HuH-7 (cell line): ENCODE measurements at regions not wholly inside any gene's neighbourhood (a gene's known extent, or its start where the extent isn't known, plus 50 kb on each side); places are given as distances from the start of the nearest gene placed in this dataset.

ENCODE experiments used
- DNase-seq: peaks from one replicate; pipeline ENCODE4 v3.0.0; 2011; ENCODE audit warnings: low spot score

DNA sequence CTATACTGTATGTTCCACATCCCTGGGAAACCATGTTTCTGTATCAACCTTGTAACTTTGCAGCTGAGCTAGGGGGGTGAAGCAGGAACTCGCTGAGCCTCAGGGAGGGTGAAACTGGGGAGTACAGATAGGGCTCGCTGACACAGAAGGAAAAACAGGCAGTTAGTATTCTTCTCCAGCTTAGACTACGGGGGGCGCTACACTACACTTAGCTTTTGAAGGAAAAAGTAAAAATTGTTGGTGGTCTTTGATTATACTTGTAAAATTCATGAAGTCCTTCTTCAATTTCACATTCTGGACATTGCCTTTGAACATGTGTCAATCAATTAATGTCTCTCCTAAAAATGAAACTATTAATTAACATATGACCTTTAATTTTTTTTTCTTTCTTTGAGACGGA is 73.5 kb upstream of the RGMA start:
- DNase-seq, result no peak

DNA sequence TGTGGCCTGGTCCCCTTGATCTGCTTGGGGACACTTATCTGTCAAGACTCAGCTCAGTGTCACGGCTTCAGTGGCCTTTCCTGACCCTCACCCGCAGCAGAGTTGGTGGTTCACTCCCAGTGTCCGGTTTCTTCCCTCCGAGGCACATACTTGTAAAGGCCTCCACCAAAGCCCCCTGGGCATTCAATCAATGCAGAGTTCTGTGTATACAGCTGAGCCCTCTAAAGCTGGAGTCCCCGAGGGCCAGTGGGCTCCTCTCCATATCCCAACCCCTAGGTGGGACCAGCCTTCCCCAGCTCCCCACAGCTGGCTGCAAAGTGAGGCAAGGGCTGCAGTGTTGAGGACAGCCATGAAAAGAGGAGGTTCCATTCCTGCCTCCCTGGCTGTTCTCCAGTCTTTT is 70.9 kb upstream of the RGMA start:
- DNase-seq, result no peak

DNA sequence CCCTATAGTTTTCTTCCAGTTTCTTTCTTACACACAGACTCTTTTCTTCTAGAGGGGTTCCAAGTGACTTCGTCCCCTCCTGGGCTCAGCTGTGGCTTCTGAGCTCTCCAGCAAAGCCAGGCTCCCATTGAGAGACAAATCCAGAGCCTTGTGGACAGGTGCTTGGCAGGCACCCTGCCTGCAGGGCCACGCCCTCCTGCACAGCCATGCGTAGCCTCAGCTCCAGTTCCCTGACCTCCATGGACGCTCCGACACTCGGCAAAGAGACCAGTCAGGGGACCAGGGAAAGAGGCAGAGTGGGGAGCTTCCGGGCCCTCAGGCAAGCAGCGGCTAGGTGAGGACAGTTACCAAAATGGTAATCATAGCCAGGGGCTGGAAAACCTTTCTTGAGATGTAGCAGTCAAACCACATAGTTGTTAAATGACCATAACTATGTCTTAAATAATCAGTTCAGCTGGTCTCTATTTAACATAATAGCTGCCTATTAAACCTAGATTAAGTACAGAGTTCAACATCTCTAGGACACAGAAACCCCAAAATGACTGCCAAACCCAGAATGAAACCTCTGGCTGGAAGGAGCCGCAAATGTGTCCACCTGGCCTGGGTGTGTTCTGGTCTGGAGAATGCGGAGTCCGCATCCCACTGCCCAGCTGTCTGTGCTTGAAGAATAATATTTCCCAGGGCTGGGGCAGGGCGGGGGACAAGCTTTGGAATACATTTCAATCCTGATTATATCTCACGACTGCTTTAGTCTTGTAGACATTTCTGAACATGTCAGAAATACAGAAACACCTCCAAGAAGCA is 69.3 kb upstream of the RGMA start:
- no peak for DNase-seq

DNA sequence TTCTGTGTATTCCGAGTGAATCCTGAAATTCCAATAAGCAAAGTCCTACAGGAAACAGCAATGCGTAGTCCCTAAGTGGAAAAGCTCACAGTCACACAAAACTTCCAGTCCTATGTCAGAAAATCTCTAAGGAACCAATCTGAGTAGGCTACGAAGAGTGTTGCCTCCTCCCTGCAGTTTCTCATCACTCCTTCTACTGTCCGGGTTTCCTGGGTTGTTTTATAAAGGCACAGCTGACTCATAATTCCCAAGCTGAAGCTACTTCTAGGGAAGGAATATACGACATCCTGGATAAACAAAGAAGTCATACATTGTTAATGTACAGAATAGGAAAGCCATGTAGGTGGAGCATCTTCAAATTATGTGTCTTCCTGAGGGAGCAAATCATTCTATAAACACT is 65.7 kb upstream of the RGMA start:
- no peak for DNase-seq

DNA sequence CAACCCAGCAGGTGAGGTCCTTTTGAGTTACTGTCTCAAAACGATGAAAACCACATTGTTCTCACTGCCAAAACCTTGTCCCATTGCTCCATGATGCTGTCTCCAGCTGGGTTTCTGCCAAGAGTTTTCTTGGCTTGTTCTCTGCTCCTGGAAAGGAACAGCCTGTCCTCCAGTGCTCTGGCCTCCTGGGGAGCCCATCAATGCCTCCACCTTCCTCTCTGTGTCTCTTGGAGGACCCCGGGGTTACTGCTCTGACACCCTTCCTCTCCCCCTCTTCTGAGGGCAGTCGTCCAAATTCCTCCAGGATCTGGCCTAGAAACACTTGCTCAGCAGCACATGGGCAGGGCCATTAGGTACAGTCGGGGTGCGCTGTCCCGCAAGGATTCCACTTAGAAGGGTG is 63.9 kb upstream of the RGMA start:
- DNase-seq, result no peak

DNA sequence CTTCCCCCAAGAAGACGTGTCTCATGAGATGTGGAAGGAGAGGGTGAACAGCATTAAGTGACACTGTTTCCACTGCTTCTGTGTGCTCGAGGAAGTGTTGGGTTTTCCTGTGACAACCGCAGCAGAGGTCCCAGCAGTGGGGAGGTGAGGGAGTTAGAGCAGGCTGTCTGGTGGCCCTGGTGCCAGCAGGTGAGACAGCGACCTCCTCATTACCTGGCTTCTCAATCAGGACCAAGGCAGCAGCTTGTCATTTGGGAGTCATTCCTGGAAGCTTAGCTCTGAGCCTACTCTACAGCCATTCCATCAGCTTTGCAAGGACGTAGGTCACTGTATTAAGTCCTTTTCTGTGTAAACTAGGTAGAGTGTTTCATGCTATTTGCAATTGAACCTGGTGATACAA is 63.3 kb upstream of the RGMA start:
- DNase-seq, result no peak

DNA sequence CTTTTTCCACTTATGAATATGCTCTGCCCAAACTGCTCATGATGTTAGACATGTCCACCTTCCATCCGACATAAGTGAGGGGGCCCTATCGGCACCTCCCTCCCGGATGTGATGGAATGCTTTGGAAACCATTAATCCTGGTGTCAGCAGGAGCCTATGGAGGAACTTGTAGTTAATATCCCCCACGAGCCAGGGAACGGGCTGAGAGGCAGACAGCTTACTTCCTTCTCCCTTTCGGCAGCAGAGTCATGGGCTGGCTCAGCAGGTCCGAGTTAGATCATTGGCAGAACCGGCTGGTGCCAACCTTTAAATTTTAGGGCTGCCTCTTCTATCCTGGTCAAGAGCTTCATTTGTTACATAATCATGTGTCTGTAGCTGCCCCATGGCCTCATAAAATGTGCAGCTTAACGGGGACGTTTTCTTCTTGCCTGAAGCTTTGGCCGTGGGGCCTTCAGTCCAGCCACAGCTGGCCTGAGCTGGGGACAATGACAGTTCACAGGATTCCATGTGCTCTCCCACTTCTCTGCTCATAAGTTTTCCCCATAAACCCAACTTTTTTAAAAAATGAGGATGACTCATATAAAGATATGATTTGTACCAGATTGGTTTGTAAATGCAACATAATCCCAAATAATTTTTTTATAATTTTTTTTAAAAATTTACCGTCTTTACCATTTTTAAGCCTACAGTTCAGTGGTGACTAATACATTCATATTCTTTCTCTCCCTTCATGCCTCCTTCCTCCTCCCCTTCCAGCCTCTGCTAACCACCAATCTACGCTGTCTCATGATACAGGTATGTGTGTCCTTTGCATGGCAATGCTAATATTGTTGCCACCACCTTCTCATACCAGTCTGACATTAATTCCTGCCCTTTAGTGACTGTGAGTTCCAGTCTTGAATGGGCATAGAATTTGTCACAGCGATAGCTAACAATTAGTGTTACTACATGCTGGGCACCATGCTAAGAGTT is 62.2 kb upstream of the RGMA start:
- DNase-seq, result no peak

DNA sequence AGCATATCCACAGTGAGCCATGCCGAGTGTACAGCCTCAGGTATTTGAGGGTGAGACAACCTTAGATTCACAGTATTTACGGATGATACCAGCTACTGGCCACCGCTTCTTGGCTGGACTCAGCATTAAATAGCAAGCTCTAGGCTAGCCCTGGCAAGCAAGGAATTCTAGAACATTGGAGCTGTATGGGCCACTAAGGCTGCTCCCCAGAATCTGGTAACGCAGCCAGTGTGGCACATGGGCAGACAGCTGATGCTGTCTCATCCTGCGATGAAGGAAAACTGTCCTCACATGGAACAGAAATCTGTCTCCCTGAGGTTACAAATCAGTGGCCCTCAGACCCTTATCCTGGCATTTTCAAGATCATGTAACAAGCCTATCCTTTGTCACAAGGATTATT is 57.6 kb upstream of the RGMA start:
- DNase-seq, result no peak

DNA sequence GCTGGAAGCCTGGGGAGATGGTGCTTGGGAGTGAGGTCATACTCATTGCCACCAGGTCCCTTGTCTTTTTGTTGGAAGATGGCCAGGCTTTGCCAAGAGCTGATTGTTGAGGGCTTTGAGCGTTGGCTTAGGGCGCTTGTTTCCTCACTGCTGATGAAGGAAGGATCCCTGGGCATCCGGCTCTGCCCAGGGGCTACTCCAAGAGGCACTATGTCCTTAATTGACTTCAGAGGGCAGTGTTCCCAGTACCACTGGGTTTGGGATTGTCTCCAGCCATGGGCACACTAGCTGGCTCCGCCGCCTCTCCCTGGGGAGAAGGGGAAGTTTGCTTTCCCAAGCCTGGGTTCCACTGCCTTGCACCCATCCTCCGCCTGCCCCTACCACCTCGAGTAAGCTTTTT is 57.2 kb upstream of the RGMA start:
- DNase-seq, result no peak

DNA sequence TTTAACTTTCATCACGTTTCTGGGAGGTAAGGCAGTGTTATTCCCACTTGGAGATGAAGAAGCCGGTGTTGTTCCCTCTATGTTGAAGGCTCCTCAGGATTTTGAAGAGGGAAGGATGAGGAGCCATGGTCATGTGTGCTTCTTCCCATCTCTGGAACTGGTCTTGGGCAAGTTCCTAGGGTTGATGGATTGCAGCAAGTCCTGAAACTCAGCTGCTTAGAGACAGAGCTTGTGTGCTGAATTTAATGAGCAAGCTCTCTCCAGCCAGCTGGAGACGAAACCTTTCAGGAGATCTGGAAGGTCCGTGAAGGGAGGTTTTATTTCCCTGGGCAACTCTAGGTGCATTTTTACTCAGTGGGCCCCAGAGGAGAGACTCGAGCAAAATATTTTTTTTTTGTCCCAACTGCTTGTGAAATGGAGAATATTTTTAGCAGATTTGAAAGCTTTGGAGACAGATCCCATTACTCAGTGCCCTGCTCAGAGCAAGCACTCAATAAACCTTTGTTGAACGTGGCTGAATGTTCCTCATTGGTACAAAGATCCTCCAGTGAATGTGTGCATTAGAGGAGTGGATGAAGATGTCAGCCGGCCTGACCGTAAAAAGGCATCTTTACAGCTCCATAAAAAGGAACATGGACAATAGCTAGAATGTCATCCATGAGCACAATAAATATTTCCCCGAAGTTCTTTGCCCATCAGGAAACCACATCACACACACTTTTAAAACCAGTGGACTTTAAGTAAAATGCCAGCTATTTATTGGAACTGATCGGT is 55.6 kb upstream of the RGMA start:
- no peak for DNase-seq

DNA sequence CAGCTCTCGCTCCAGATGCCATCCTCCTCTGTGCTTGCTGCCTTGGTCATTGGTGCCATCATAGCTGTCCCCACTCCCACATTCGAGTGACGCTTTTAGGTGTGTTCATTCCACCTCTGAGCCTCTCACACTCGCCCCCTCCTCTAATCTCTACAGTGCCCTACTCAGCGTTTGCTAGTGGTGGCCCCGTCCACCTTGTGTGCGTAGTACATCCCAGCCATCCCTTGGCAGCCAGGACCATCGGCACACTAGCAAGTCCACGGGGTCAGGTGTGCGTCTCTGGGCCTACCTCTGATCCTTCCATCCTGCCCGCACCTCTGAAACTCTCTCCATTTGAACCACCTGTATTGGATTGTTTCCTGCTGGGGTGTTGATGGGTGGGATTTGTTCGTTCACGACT is 54.2 kb upstream of the RGMA start:
- no peak for DNase-seq

DNA sequence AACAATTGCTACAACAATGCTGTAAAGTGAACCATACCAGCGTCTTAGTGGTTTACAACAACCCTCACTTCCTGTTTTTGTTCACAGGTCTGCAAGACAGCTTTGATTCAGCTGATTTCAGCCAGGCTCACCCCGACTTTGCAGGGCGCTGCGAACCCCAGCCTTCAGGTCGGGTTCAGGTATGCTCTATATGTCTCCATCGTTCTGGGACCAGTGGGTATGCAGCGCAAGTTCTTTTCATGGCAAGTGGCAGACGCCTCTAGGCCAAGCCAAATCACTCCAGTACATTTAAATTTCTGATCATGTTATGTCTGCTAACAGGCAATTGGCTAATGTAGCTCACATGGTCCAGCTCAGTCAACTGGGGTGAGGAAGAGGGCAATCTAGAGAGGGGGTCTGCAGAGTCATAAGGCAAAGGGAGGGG is 52.4 kb upstream of the RGMA start:
- DNase-seq, result no peak

DNA sequence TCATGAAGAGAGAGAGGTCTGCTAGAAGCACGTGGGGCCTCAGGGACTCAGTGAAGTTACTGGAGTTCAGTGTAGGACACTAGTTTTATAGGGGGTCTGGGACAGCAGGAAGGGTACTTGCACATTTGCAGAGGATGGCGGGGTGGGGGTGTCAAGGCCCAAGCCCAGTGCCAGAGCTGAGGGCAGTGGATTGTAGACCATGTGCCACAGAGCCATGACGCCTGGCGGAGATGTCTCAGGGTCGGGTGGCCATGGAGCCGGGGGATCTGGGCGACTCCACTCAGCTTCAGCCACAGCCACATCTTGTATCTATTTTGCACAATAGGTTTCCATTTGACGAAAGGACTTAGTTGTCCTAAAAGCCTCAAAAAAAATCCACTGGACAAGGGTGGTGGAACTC is 50.4 kb upstream of the RGMA start:
- no peak for DNase-seq

DNA sequence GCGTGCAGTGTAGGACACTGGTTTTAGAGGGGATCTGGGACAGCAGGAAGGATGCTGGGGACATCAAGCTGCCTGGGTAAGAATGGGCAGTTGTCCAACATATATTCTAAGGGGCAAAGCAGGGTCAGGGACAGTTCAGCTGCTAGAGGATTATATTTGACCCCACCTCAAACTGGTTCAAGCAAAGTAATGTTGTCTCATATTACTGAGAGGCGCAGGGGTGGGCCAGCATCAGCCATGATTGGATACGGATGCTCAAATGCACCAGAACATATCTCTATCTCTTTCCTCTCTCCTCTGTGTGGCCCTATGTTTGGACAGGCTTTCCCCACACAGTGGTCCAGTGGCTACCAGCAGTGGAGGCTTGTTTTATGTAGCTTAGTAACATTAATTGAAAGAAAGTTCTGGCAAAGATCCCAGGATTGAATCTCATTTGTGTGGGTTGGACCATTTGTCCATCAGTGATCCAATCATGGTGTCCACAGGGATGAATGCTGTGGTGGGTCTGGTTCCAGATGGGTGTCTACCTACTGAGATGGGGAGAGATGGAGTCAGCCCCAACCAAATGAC is 49.8 kb upstream of the RGMA start:
- DNase-seq, result no peak
